Astrocyte (in vitro differentiated cells and primary cell): ENCODE measurements at regions not wholly inside any gene's neighbourhood (a gene's known extent, or its start where the extent isn't known, plus 50 kb on each side); places are given as distances from the start of the nearest gene placed in this dataset.

Source experiments
- DNase-seq: peaks from one replicate; pipeline ENCODE4 v3.0.0-alpha.2; 2010; ENCODE audit warnings: low read depth
- FAIRE-seq: peaks from 2 replicates; lab custom pipeline; 2011; peaks lifted over from hg19 to GRCh38; lab: Jason Lieb, UNC
- H2AFZ ChIP-seq: 2 replicates; pipeline ENCODE4 v1.6.0; 2012; ENCODE audit warnings: low read depth, low read length, inconsistent platforms
- H3K27ac ChIP-seq: 2 replicates; pipeline ENCODE4 v1.5.1; 2011; ENCODE audit warnings: low read depth, low read length, inconsistent platforms
- H3K27me3 ChIP-seq: 2 replicates; pipeline ENCODE4 v1.6.0; 2011; ENCODE audit warnings: low read length, inconsistent platforms; ENCODE audit not compliant: insufficient read depth
- H3K36me3 ChIP-seq: 2 replicates; pipeline ENCODE4 v1.5.1; 2011; ENCODE audit warnings: low read length, inconsistent platforms; ENCODE audit not compliant: insufficient read depth
- H3K4me1 ChIP-seq: 2 replicates; pipeline ENCODE4 v1.5.1; 2011; ENCODE audit warnings: low read length, inconsistent platforms; ENCODE audit not compliant: insufficient read depth
- H3K4me2 ChIP-seq: 2 replicates; pipeline ENCODE4 v1.6.0; 2012; ENCODE audit warnings: low read length, inconsistent platforms
- H3K4me3 ChIP-seq: 2 replicates; pipeline ENCODE4 v1.5.1; 2011; ENCODE audit warnings: low read depth, mild to moderate bottlenecking, low read length, inconsistent platforms; ENCODE audit not compliant: insufficient read depth
- H3K79me2 ChIP-seq: 2 replicates; pipeline ENCODE4 v1.6.0; 2012; ENCODE audit warnings: mild to moderate bottlenecking, low read length, inconsistent platforms; ENCODE audit not compliant: insufficient read depth
- H3K9ac ChIP-seq: 2 replicates; pipeline ENCODE4 v1.6.0; 2012; ENCODE audit warnings: mild to moderate bottlenecking, low read length, inconsistent platforms
- H3K9me3 ChIP-seq: 2 replicates; pipeline ENCODE4 v1.5.1; 2012; ENCODE audit warnings: low read depth, mild to moderate bottlenecking, low read length, inconsistent platforms; ENCODE audit not compliant: insufficient read depth
- H4K20me1 ChIP-seq: 2 replicates; pipeline ENCODE4 v1.6.0; 2012; ENCODE audit warnings: low read length, inconsistent platforms; ENCODE audit not compliant: insufficient read depth
- H3K27ac Mint-ChIP-seq: one replicate; pipeline ENCODE4 v1.8.0; 2021; ENCODE audit warnings: mild to moderate bottlenecking, mixed read lengths; ENCODE audit not compliant: unreplicated experiment
- H3K27me3 Mint-ChIP-seq: one replicate; pipeline ENCODE4 v1.8.0; 2021; ENCODE audit warnings: low read depth, mixed read lengths; ENCODE audit not compliant: unreplicated experiment
- H3K36me3 Mint-ChIP-seq: one replicate; pipeline ENCODE4 v1.8.0; 2021; ENCODE audit warnings: low read depth, mixed read lengths; ENCODE audit not compliant: unreplicated experiment
- H3K4me1 Mint-ChIP-seq: one replicate; pipeline ENCODE4 v1.8.0; 2021; ENCODE audit warnings: low read depth, mixed read lengths; ENCODE audit not compliant: unreplicated experiment
- H3K4me3 Mint-ChIP-seq: one replicate; pipeline ENCODE4 v1.8.0; 2021; ENCODE audit warnings: mild to moderate bottlenecking, moderate library complexity, mixed read lengths; ENCODE audit not compliant: unreplicated experiment
- H3K9me3 Mint-ChIP-seq: one replicate; pipeline ENCODE4 v1.8.0; 2021; ENCODE audit warnings: mild to moderate bottlenecking, mixed read lengths; ENCODE audit not compliant: unreplicated experiment
- EZH2 ChIP-seq: IDR thresholded peaks from 2 replicates; pipeline ENCODE4 v1.6.1; 2012; ENCODE audit warnings: mild to moderate bottlenecking, low read length, inconsistent platforms; ENCODE audit not compliant: insufficient read depth
- TF ChIP-seq, protein P1 (sequence below): IDR thresholded peaks from 2 replicates; pipeline ENCODE4 v1.5.1; 2011; ENCODE audit warnings: low read depth, mild to moderate bottlenecking, inconsistent platforms, low read length, moderate library complexity; ENCODE audit not compliant: insufficient read depth

DNA sequence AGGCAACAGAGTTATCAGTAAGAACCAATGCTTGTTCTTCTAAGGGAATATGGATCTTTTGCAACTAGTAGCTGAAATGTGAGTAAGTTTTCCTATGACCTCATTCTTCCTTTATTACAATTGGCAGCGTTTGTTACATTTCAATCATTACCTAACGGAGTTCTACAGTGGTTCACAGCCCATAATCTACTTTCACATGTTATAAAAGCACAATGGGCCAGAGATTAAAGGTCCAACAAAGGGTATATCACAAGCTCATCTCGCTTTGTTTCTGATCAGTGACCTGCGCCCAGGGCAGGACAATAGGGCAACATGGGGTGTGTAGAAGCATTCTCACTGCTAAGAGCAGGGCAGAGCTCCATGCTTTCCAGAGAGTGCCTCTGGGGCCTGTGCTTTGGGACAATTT, 279.9 kb upstream of the DYNLRB2 start:
- no peak overlapping the region for H3K4me3 ChIP-seq
- no peak overlapping the region for H3K27ac Mint-ChIP-seq

DNA sequence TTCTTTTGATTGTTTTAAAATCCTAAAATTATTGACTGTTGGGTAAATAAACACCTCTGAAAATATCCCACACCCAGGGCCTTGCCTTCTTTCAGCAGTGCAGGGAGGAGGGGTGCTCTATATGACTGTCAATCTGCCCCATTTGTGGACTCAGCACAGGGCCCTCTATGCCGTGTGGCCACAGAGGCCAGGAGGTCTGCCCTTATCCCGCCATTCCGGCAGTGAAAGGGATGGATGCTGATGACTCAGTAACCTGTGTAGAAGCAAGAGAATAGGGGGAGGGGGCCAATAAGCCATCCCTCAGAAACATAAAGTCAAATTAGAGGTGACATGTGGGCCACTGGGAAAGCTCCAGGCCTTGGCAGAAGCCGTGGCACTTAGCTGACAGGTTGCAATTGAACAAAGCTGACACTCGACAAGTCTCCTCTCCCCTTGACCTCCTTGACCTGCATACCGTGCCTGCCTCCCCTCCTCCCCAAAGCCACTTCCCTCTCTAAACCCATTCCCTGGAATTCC, 281.4 kb upstream of the DYNLRB2 start:
- no peak overlapping the region for H3K4me3 Mint-ChIP-seq
- DNase-seq = peak; percentile 25
- TF ChIP-seq, protein P1, sequence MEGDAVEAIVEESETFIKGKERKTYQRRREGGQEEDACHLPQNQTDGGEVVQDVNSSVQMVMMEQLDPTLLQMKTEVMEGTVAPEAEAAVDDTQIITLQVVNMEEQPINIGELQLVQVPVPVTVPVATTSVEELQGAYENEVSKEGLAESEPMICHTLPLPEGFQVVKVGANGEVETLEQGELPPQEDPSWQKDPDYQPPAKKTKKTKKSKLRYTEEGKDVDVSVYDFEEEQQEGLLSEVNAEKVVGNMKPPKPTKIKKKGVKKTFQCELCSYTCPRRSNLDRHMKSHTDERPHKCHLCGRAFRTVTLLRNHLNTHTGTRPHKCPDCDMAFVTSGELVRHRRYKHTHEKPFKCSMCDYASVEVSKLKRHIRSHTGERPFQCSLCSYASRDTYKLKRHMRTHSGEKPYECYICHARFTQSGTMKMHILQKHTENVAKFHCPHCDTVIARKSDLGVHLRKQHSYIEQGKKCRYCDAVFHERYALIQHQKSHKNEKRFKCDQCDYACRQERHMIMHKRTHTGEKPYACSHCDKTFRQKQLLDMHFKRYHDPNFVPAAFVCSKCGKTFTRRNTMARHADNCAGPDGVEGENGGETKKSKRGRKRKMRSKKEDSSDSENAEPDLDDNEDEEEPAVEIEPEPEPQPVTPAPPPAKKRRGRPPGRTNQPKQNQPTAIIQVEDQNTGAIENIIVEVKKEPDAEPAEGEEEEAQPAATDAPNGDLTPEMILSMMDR = no peak
- TF ChIP-seq EZH2 = no peak
- no peaks in the 10 kb centered on the region for H3K27me3 Mint-ChIP-seq
- Histone ChIP-seq H3K27ac (no peak overlapping the region), H2AFZ (no peak overlapping the region), H3K79me2 (no peaks in the 10 kb centered on the region), H3K27me3 (no peaks in the 10 kb centered on the region), H3K9ac (no peak overlapping the region), H3K4me1 (no peaks in the 10 kb centered on the region), H3K4me2 (no peak overlapping the region), H3K4me3 (no peak overlapping the region), H3K9me3 (no peaks in the 10 kb centered on the region), H4K20me1 (no peaks in the 10 kb centered on the region), H3K36me3 (no peaks in the 10 kb centered on the region)
- peaks cover 14% of the 10 kb centered on the region for H3K4me1 Mint-ChIP-seq
- FAIRE-seq = no peak
- no peak overlapping the region for H3K27ac Mint-ChIP-seq
- no peaks in the 10 kb centered on the region for H3K9me3 Mint-ChIP-seq
- H3K36me3 Mint-ChIP-seq = no peaks in the 10 kb centered on the region

More for the DNA sequence above, 279.9 kb upstream of the DYNLRB2 start:
- no peaks in the 10 kb centered on the region for H3K27me3 ChIP-seq
- no peak overlapping the region for H3K4me2 ChIP-seq
- no peaks in the 10 kb centered on the region for H3K36me3 ChIP-seq
- Mint-ChIP-seq H3K36me3 (no peaks in the 10 kb centered on the region), H3K4me1 (peaks cover 14% of the 10 kb centered on the region), H3K27me3 (no peaks in the 10 kb centered on the region), H3K9me3 (no peaks in the 10 kb centered on the region), H3K4me3 (no peak overlapping the region)
- DNase-seq (no peak), FAIRE-seq (no peak)
- no peaks in the 10 kb centered on the region for H4K20me1 ChIP-seq
- no peak overlapping the region for H3K27ac ChIP-seq
- H3K9ac ChIP-seq = no peak overlapping the region
- no peaks in the 10 kb centered on the region for H3K4me1 ChIP-seq
- H2AFZ ChIP-seq = no peak overlapping the region
- TF ChIP-seq, protein P1 = no peak
- no peak for TF ChIP-seq EZH2
- no peaks in the 10 kb centered on the region for H3K79me2 ChIP-seq
- H3K9me3 ChIP-seq = no peaks in the 10 kb centered on the region

DNA sequence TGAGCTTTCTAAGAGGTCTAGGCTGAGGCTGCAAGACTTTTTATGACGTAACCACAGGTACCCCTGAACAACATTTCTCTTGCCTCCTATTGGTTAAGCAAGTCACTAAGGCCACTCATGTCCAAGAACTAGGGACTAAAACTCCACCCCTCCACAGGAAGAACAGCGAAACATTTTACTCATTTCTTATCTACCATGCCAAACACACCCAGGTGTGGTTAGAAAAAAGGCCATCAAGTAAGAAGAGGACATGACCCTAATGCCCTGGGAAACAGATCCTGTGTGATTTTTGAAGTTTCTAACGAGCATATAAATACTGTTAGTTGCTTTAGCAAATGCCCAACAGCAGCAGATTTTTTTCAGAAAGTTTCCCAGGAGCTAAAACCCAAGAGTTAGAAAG, 282.4 kb upstream of the DYNLRB2 start:
- FAIRE-seq = no peak
- no peak overlapping the region for H3K4me3 Mint-ChIP-seq

More for the DNA sequence above, 282.4 kb upstream of the DYNLRB2 start:
- H3K27me3 Mint-ChIP-seq = no peaks in the 10 kb centered on the region
- no peak overlapping the region for H3K4me2 ChIP-seq
- H3K27me3 ChIP-seq = no peaks in the 10 kb centered on the region
- TF ChIP-seq, protein P1 = no peak
- H3K9me3 ChIP-seq = no peaks in the 10 kb centered on the region
- H3K9ac ChIP-seq = no peak overlapping the region
- no peak overlapping the region for H2AFZ ChIP-seq
- H3K36me3 ChIP-seq = no peaks in the 10 kb centered on the region
- peaks cover 14% of the 10 kb centered on the region for H3K4me1 Mint-ChIP-seq
- H3K27ac ChIP-seq = no peak overlapping the region
- no peak overlapping the region for H3K27ac Mint-ChIP-seq
- H3K4me1 ChIP-seq = no peaks in the 10 kb centered on the region
- H3K9me3 Mint-ChIP-seq = no peaks in the 10 kb centered on the region
- no peak for DNase-seq
- H3K36me3 Mint-ChIP-seq = no peaks in the 10 kb centered on the region
- H3K4me3 ChIP-seq = no peak overlapping the region
- no peaks in the 10 kb centered on the region for H4K20me1 ChIP-seq
- H3K79me2 ChIP-seq = no peaks in the 10 kb centered on the region
